GM12864 (cell line): ENCODE measurements at regions not wholly inside any gene's neighbourhood (a gene's known extent, or its start where the extent isn't known, plus 50 kb on each side); places are given as distances from the start of the nearest gene placed in this dataset.

Source experiments
- DNase-seq: peaks from one replicate; pipeline ENCODE4 v3.0.0-alpha.2; 2011; ENCODE audit warnings: low read depth
- H3K4me3 ChIP-seq: 2 replicates; pipeline ENCODE4 v1.5.1; 2011; ENCODE audit warnings: mild to moderate bottlenecking, low read depth, low read length, control low read depth
- TF ChIP-seq, protein P1 (sequence below): IDR thresholded peaks from 2 replicates; pipeline ENCODE4 v1.5.1; 2011; ENCODE audit warnings: low read depth, mild to moderate bottlenecking, moderate library complexity, low read length, control low read depth, inconsistent platforms; ENCODE audit errors: missing control alignments

DNA sequence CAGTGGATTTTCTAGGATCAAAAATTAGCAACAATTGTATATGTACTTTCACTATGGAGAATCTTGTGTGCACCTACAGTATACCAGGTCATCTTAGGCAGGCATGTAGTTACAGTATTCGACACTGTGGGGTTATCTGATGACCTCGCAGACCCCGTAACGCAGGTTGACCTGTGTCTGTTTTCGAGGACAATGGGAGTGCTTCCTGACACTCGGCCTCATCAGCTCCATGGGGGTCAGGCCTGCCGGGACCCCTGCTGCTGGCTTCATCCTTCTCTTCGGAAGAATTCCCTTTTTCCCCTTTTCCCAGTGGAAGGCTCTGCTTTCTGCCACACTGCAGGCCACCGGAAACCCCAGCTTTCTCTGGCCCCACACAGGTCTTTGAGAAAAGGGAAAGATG lies 102.8 kb upstream of the TMEM18 start:
- TF ChIP-seq, protein P1, sequence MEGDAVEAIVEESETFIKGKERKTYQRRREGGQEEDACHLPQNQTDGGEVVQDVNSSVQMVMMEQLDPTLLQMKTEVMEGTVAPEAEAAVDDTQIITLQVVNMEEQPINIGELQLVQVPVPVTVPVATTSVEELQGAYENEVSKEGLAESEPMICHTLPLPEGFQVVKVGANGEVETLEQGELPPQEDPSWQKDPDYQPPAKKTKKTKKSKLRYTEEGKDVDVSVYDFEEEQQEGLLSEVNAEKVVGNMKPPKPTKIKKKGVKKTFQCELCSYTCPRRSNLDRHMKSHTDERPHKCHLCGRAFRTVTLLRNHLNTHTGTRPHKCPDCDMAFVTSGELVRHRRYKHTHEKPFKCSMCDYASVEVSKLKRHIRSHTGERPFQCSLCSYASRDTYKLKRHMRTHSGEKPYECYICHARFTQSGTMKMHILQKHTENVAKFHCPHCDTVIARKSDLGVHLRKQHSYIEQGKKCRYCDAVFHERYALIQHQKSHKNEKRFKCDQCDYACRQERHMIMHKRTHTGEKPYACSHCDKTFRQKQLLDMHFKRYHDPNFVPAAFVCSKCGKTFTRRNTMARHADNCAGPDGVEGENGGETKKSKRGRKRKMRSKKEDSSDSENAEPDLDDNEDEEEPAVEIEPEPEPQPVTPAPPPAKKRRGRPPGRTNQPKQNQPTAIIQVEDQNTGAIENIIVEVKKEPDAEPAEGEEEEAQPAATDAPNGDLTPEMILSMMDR, result no peak
- DNase-seq, result no peak
- H3K4me3 ChIP-seq, result no peak overlapping the region

DNA sequence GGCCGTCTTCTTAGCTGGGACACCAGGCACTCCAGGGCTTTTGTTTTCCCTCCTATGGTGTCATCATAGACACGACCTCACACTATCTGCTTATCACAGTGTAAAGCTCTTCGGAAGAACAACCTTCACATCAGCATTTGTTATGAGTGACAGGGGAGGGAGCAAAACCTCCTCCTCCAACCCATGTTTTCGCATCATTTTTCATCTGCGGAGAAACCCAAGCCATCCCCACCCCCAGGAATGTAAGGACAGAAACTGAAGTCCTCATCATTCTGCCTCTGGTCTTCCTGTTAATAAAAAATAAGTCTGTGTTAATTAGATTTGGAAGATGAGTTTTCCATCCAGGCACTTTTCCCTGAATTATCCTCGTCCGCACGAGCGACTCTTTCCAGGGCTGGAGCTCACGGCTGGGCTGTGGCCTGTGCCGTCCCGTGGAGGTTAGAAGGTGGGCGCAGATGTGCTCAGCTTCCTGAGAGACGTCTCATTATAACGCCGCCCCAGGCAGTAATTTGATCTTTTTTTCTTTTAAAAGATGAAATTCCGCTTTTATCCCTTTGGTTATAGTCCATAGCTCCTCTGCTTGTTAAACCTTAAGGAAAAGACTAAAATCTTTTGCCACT lies 101.6 kb upstream of the TMEM18 start:
- TF ChIP-seq, protein P1, result no peak
- H3K4me3 ChIP-seq, result no peak overlapping the region
- no peak for DNase-seq

DNA sequence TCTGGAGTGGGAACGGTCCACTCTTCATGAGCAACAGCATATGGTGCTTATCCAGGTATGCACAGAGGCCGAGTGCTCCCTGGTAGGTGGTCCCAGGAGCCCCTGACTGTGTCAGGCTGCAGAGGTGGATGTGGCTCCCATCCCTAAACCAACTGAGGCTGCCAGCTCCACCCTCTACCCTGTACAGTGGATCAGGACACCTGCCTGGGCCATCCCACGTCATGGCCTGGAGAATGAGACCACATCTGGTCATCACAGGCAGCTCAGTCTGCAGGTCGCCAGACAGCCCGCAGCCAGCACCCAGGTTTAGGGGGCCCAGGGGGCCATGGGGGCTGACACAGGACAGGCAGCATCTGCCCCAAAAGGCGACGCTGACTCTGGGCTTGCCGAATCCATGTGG lies 100.3 kb upstream of the TMEM18 start:
- DNase-seq, result no peak
- no peak overlapping the region for H3K4me3 ChIP-seq
- TF ChIP-seq, protein P1, result no peak

DNA sequence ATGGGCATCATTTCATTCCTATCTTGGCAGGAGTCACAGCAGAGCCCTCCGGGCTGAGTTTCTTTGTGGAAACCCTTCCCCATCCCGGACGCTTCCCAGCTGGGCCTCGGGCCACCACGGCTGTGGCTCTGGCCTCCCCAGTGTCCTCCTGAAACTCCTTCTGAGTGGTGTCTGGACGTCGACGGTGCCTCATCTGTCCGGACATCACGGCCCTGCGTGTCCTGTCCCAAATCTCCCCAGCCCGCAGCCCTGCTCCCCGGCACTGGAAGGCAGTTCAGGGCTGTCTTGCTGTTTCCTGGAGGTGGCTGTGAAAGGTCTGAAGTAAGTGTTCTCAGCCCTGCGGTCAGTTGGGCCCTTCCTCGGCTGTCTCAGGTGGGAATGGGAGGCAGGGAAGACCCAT lies 99.8 kb upstream of the TMEM18 start:
- TF ChIP-seq, protein P1, result no peak
- H3K4me3 ChIP-seq, result no peak overlapping the region
- DNase-seq, result no peak

DNA sequence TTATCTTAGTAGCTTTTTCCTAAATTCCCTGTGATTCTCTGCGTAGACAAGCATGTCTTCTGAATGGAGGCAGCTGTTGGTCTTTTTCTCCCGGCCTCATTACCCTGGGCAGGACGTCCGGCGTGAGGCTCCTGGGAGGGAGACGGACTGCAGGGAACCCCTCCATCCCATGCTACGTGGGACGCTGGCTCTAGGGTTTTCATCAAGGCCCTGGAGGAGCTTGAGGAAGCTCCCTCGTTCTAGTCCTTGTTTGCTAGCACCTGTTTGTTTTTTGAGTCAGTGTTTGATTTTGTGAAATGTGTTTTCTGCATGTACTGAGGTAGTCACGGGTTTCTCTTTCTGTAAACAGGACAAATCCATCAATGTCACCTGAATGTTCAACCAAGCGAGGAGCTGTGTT lies 99.3 kb upstream of the TMEM18 start:
- no peak for DNase-seq
- TF ChIP-seq, protein P1, result no peak
- no peak overlapping the region for H3K4me3 ChIP-seq

DNA sequence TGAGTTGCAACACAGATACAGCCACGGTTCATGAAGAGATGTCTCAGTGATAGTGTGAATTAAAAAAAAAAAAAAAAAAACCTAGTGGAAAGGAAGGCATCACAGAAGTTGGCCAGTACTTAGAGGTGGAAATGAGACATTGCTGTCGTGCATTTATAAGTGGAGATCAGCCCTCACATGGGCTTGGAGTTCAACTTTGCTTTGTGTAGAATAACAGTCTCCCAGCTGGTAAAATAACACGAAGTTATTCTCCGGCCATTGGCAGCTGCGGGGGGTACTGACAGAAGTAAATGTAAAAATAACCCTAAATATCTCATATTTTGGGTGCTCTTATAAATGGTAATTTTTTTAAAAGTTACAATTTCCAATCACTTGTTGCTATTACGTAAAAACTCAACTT lies 98.8 kb upstream of the TMEM18 start:
- H3K4me3 ChIP-seq, result no peak overlapping the region
- DNase-seq, result no peak
- TF ChIP-seq, protein P1, result no peak

DNA sequence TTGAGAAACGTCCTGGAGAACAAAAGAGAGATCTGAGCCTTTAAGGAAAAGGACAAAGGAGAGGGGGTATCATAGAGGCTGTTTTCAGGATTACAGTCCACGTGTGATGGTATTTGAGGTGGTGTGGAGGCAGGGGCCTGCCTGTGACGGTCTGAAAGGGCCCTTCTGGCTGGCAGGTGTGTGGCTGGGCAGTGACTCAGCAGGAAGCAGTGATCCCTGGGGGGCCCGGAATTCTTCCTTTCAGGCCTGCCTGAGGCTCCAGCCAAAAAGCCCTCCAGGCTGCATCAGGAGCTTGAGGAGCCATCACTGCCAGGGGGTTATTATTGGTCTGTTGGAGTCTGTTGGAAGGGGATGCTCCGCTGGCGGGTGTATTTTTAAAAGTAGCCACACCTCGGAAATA lies 97.2 kb upstream of the TMEM18 start:
- H3K4me3 ChIP-seq, result no peak overlapping the region
- DNase-seq, result no peak
- TF ChIP-seq, protein P1, result no peak
